Bone marrow (tissue), 2 donors: ENCODE measurements at regions not wholly inside any gene's neighbourhood (a gene's known extent, or its start where the extent isn't known, plus 50 kb on each side); places are given as distances from the start of the nearest gene placed in this dataset.

Experiments
- DNase-seq, 2 donors: peaks; one replicate each; lab custom pipeline; 2025; lab: John Stamatoyannopoulos, UW

GRCh38 chr17:36867716-36868341 is 69.4 kb upstream of the LHX1 start:
- no peak for DNase-seq

- no peak for DNase-seq
Measured at GRCh38 chr17:36868777-36869176, 68.5 kb upstream of the LHX1 start.

GRCh38 chr17:36869441-36869840 is 67.8 kb upstream of the LHX1 start:
- no peak for DNase-seq

GRCh38 chr17:36869856-36870719 is 67.2 kb upstream of the LHX1 start:
- no peak for DNase-seq

DNA sequence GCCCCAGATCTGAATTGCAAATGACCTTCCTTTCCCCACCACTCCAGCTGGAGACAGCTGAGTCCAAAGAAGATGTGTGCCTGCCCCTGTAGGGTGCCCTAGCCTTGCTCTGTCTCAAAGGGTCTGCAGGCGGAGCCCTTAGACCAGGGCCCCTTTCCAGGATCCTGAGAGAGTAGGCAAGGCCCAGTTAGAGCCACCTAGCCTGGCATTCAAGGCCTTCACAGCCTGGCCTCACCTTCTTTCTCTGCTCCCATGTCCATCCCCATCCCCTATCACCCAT is 66.6 kb upstream of the LHX1 start:
- no peak for DNase-seq

DNA sequence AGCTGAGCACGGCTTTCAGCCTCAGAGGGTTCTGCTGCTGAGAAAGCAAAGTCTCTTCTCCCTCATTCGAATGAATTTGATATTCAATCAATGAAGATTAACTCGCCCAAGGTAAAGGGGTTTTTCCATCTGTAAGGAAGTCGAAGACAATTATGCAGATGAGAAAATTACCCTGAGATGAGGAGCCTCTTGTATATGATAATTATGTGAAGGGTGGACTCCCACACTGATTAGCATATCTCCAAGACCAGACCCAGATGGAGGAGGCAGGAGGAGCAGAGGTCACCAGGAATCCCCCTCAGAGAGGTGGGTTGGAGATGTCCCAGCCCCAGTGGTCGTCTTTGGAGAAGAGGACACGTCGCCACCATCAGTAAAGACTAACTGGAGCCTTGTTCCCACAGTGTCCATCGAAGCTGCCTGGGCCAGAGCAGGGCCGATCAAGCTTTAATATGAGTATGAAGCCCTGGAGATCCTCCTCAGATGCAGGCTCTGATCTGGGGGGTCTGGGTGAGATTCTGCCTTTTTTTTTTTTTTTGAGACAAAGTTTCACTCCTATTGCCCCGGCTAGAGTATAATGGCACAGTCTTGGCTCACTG is 61.5 kb upstream of the LHX1 start:
- no peak for DNase-seq

GRCh38 chr17:36876966-36877365 is 60.3 kb upstream of the LHX1 start:
- DNase-seq, result no peak

DNA sequence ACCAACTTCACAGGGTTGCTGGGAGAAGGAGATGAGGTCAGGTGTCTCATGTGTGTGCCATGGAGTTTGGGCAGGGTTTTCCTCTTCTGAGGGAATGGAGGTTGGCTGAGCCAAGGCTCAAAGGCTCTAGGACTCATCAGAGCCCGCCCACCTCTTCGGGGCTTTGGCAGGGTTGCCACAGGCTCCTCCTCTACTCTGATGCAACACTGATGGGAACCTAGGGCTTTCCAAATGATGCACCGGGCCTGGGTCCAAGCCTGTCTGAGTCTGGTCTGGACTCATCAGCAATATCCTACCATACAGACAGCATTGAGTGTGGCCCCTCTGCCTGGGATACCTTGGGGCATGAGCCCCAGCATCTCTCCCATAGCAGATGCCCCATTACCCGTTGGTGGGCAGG is 59.5 kb upstream of the LHX1 start:
- DNase-seq, result no peak

GRCh38 chr17:36878216-36878615 is 59.1 kb upstream of the LHX1 start:
- no peak for DNase-seq

GRCh38 chr17:36879027-36879426 is 58.2 kb upstream of the LHX1 start:
- no peak for DNase-seq

DNA sequence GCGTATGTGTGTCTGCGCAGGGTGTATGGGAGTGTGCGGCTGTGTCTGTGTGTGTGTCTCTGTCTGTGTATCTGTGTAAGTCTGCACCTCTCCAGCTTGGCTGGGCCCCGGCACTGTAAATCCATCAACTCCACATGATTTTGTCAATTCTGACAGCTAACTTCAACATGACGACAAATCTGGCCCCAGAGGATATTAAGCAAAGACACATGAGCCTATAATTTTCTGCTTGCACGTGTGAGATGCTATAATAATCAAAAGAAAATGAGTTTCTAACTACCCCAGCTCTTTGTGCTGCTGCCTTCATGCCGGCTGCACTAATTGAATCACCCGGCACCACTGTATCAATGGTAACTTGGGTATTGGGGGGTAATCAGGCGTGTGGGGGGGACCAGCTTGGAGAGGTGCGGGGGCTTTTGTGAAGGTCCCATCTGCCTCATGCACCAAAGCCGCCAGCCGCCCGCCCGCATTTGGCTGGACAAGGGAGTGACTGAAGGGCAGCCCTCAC is 57.6 kb upstream of the LHX1 start:
- DNase-seq, result no peak

DNA sequence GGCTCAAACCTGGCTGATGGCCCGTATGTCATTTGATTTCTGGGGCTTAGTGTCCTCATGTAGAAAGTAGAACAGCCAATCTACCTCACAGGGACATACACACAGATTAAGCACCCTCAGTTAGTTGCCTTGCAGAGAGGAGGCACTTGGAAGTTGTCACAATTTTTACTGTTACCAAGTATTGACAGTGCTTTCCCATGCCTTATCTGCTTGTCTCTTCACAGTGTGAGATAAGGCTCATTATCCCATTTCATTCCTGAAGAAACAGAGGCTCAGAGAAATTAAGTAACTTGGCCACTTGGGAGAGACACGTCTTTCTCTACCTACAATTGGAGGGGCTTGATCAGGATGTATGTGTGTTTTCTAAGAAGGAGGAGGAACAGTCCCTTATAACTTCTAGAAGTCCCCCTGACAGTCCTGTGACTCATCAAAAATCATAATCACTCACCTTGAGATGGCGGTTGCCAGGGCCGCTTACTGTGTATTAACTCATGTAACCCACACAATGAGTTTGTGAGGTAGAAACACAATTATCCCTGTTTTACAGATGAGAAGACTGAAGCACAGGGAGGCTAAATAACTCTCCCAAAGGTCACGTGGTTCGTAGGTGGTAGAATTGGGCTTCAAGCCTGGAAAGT is 56.9 kb upstream of the LHX1 start:
- DNase-seq, result no peak

DNA sequence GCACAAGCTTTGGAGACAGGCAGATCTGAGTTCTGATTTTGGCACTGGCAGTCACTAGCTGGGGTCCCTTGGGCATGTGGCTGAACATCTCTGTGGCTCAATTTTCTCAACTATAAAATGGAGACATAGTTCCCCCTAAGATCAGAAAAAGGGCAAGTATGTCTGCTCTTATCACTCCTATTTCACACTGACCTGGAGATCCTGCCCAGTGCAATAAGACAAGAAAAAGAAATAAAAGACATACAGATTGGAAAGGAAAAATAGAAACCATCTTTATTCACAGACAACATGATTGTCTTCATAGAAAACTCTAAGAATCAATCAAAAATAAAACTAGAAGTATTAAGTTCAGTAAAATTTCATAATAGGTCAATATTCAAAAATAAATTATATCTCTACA is 56.0 kb upstream of the LHX1 start:
- no peak for DNase-seq

GRCh38 chr17:36884495-36885152 is 52.7 kb upstream of the LHX1 start:
- DNase-seq, result no peak

- no peak for DNase-seq
Measured at GRCh38 chr17:36885153-36885735, 52.0 kb upstream of the LHX1 start.

- DNase-seq, result no peak
Measured at GRCh38 chr17:36885771-36886377, 51.4 kb upstream of the LHX1 start.
